NB4 (cell line): ENCODE measurements at regions not wholly inside any gene's neighbourhood (a gene's known extent, or its start where the extent isn't known, plus 50 kb on each side); places are given as distances from the start of the nearest gene placed in this dataset.

ENCODE experiments used
- MAX ChIP-seq: IDR thresholded peaks from 2 replicates; pipeline ENCODE4 v1.6.1; 2011; ENCODE audit warnings: low read depth, low read length
- MYC ChIP-seq: IDR thresholded peaks from 2 replicates; pipeline ENCODE4 v1.6.1; 2011; ENCODE audit warnings: low read depth, low read length
- POLR2A ChIP-seq: IDR thresholded peaks from 2 replicates; pipeline ENCODE4 v1.6.1; 2011; ENCODE audit warnings: mild to moderate bottlenecking; ENCODE audit not compliant: insufficient read length; ENCODE audit errors: extremely low read depth
- TF ChIP-seq, protein P1 (sequence below): IDR thresholded peaks from one replicate; pipeline ENCODE4 v1.5.1; 2012; ENCODE audit warnings: low read depth, low read length

GRCh38 chr10:108848046-108848445 lies 1075.3 kb downstream of the XPNPEP1 start:
- TF ChIP-seq, protein P1, sequence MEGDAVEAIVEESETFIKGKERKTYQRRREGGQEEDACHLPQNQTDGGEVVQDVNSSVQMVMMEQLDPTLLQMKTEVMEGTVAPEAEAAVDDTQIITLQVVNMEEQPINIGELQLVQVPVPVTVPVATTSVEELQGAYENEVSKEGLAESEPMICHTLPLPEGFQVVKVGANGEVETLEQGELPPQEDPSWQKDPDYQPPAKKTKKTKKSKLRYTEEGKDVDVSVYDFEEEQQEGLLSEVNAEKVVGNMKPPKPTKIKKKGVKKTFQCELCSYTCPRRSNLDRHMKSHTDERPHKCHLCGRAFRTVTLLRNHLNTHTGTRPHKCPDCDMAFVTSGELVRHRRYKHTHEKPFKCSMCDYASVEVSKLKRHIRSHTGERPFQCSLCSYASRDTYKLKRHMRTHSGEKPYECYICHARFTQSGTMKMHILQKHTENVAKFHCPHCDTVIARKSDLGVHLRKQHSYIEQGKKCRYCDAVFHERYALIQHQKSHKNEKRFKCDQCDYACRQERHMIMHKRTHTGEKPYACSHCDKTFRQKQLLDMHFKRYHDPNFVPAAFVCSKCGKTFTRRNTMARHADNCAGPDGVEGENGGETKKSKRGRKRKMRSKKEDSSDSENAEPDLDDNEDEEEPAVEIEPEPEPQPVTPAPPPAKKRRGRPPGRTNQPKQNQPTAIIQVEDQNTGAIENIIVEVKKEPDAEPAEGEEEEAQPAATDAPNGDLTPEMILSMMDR, result no peak
- TF ChIP-seq MAX, result no peak
- no peak for TF ChIP-seq MYC
- no peak for TF ChIP-seq POLR2A
